Colonic mucosa (tissue), 4 donors: ENCODE measurements at regions not wholly inside any gene's neighbourhood (a gene's known extent, or its start where the extent isn't known, plus 50 kb on each side); places are given as distances from the start of the nearest gene placed in this dataset.
"Not testable (repeated sequence)": the region's sequence is repeated elsewhere in the genome, so short reads cannot be mapped to it uniquely, and the experiment has no call there.

Source experiments
- DNase-seq: peaks from one replicate; pipeline ENCODE4 v3.0.0-alpha.2; 2020
- H3K27ac ChIP-seq: fragments of 200-600 bp; one replicate; pipeline ENCODE4 v1.8.0; 2021
- H3K27me3 ChIP-seq: fragments of 200-600 bp; one replicate; pipeline ENCODE4 v1.8.0; 2021
- H3K36me3 ChIP-seq: fragments of 200-600 bp; one replicate; pipeline ENCODE4 v1.8.0; 2021
- H3K4me1 ChIP-seq: fragments of 200-600 bp; one replicate; pipeline ENCODE4 v1.8.0; 2021; ENCODE audit warnings: mild to moderate bottlenecking
- H3K4me3 ChIP-seq: fragments of 200-600 bp; one replicate; pipeline ENCODE4 v1.8.0; 2021
- H3K9ac ChIP-seq, 2 donors: one replicate each; pipeline ENCODE4 v1.7.0; 2013; ENCODE audit warnings: control low read depth in 2 of 2, low read depth in 2 of 2, low read length in 2 of 2
- H3K9me3 ChIP-seq: fragments of 200-600 bp; one replicate; pipeline ENCODE4 v1.8.0; 2021
- intact Hi-C: fragments of 100-400 bp; cut with DNase I; formaldehyde crosslinking; loops from one replicate; pipeline ENCODE4 v1.14.1; 2022
- TF ChIP-seq, protein P1 (sequence below): fragments of 200-600 bp; IDR thresholded peaks from one replicate; pipeline ENCODE4 v1.8.0; 2022; ENCODE audit warnings: antibody characterized with exemption, mild to moderate bottlenecking
- donor health status: healthy.
- donor health status: DM: no; HTN: no; CAD: no.
- donor health status: DM: no; HTN: no; CAD: no.

- no peaks in the 10 kb centered on the region for H3K4me1 ChIP-seq
- no peaks in the 10 kb centered on the region for H3K27me3 ChIP-seq
- TF ChIP-seq, protein P1, sequence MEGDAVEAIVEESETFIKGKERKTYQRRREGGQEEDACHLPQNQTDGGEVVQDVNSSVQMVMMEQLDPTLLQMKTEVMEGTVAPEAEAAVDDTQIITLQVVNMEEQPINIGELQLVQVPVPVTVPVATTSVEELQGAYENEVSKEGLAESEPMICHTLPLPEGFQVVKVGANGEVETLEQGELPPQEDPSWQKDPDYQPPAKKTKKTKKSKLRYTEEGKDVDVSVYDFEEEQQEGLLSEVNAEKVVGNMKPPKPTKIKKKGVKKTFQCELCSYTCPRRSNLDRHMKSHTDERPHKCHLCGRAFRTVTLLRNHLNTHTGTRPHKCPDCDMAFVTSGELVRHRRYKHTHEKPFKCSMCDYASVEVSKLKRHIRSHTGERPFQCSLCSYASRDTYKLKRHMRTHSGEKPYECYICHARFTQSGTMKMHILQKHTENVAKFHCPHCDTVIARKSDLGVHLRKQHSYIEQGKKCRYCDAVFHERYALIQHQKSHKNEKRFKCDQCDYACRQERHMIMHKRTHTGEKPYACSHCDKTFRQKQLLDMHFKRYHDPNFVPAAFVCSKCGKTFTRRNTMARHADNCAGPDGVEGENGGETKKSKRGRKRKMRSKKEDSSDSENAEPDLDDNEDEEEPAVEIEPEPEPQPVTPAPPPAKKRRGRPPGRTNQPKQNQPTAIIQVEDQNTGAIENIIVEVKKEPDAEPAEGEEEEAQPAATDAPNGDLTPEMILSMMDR, result no peak
- intact Hi-C loops, result no loop called here
- H3K27ac ChIP-seq, result no peak overlapping the region
- H3K4me3 ChIP-seq, result no peak overlapping the region
- DNase-seq, result no peak
- H3K9me3 ChIP-seq, result no peaks in the 10 kb centered on the region
- no peaks in the 10 kb centered on the region for H3K36me3 ChIP-seq
- no peak overlapping the region for H3K9ac ChIP-seq
These were observed 1617.2 kb upstream of the AGA start for GRCh38 chr4:179059396-179059795.

DNA sequence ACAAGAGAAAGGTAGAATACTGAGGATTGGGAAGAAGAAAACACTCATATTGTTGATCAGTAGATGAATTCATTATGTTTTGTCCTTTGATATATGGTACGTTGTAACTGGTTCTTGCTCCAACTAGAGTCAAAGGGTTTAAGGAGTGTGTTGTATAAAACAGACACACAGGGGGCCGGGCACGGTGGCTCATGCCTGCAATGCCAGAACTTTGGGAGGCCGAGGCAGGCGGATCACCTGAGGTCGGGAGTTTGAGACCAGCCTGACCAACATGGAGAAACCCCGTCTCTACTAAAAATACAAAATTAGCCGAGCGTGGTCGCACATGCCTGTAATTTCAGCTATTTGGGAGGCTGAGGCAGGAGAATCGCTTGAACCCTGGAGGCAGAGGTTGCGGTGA, 1624.0 kb upstream of the AGA start:
- DNase-seq, H3K36me3 ChIP-seq, H3K4me1 ChIP-seq, H3K27ac ChIP-seq, H3K9ac ChIP-seq, H3K27me3 ChIP-seq, intact Hi-C loops, H3K4me3 ChIP-seq, H3K9me3 ChIP-seq: not testable (repeated sequence)

- Histone ChIP-seq H3K27me3 (no peaks in the 10 kb centered on the region), H3K9ac (no peak overlapping the region), H3K36me3 (no peaks in the 10 kb centered on the region), H3K27ac (no peak overlapping the region), H3K4me3 (no peak overlapping the region), H3K4me1 (no peaks in the 10 kb centered on the region), H3K9me3 (no peaks in the 10 kb centered on the region)
- DNase-seq, result no peak
- TF ChIP-seq, protein P1, result no peak
- intact Hi-C loops, result no loop called here
These were observed 1628.9 kb upstream of the AGA start for GRCh38 chr4:179071131-179071530.

DNA sequence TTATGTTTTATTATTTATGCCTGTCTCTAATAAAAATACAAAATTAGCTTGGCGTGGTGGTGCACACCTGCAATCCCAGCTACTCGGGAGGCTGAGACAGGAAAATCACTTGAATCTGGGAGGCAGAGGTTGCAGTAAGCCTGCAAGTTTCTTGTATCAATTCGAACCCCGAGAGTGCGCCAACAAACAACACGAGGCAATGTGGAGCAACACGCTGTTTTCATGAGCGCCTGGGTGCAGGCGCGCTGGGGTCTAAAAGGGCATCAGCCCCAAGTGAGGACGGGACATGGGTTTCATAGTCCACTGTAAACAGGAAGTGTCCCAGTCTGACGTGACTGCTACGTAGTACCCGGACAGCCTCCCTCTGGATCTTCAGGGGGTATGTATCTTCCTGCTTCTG, 1634.6 kb upstream of the AGA start:
- Histone ChIP-seq H3K9me3 (no peaks in the 10 kb centered on the region), H3K27ac (no peak overlapping the region), H3K4me1 (no peaks in the 10 kb centered on the region), H3K4me3 (no peak overlapping the region), H3K9ac (no peak overlapping the region), H3K36me3 (no peaks in the 10 kb centered on the region), H3K27me3 (no peaks in the 10 kb centered on the region)
- intact Hi-C loops, result no loop called here
- TF ChIP-seq, protein P1, result no peak
- DNase-seq, result no peak

GRCh38 chr4:179095585-179096221, 1653.5 kb upstream of the AGA start:
- H3K4me1 ChIP-seq, result no peaks in the 10 kb centered on the region
- no peak overlapping the region for H3K27ac ChIP-seq
- H3K36me3 ChIP-seq, result no peaks in the 10 kb centered on the region
- intact Hi-C loops, result no loop called here
- no peaks in the 10 kb centered on the region for H3K27me3 ChIP-seq
- no peak overlapping the region for H3K9ac ChIP-seq
- TF ChIP-seq, protein P1, result no peak
- no peaks in the 10 kb centered on the region for H3K9me3 ChIP-seq
- H3K4me3 ChIP-seq, result no peak overlapping the region
- DNase-seq, result no peak

- Histone ChIP-seq H3K9me3 (no peaks in the 10 kb centered on the region), H3K36me3 (no peaks in the 10 kb centered on the region), H3K4me1 (no peaks in the 10 kb centered on the region), H3K9ac (no peak overlapping the region), H3K4me3 (no peak overlapping the region), H3K27me3 (no peaks in the 10 kb centered on the region), H3K27ac (no peak overlapping the region)
- DNase-seq, result no peak
- intact Hi-C loops, result no loop called here
- TF ChIP-seq, protein P1, result no peak
These were observed 1655.5 kb upstream of the AGA start for GRCh38 chr4:179097741-179098140.
